ENCODE measurements at regions not wholly inside any gene's neighbourhood (a gene's known extent, or its start where the extent isn't known, plus 50 kb on each side); places are given as distances from the start of the nearest gene placed in this dataset.

DNA sequence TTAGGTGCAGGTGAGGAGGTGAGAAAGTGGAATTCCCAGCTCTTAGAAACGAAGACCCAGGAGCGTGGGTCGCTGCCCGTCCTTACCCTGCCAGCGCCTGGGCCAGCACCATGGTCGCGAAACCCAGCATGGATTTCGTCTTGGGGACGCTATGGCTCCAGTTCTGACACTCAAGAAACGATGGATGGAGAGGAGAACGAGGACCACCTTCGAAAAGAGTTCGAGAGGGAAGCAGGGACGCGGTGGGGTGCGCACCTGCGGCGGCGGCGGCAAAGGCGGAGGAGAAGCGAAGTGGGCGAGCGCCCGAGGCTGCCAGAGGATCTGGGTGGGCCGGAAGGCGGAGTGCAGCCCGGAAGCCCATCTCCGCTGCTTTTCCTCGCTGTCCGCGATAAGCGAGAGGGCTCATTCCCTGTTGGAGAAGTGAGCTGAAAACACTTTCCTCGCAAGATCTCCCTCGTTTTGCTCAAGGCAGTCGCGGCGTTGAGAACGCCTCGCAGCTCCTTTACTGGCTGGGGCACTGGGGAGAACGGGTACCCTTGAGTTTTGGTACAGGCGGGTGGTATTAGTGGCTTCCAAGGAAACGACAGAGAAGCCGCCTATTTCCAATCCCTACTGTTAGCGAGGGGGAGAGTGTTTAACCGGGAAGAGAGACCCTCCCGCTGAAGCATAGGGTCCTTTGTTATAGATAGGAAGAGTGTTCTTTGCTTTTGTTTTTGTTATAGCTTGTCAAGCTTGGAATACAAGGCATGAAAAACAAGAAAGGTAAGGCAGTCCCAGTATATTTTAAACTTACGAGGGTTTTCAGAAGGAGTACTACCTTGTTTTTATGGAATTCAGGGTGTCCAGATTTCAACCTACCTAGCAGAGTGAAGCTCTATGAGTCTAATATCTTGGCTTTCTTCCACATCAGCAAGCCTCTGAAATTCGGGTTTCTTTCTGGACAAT lies 109.5 kb downstream of the TRIM27 start:
- TF ChIP-seq RAD21 (conservative IDR thresholded peaks at IDR 0.05) (no peak), TAF1 (IDR thresholded peaks at IDR 0.05; ENCODE audit: low read depth) (no peak)
- TF ChIP-seq, protein P1, sequence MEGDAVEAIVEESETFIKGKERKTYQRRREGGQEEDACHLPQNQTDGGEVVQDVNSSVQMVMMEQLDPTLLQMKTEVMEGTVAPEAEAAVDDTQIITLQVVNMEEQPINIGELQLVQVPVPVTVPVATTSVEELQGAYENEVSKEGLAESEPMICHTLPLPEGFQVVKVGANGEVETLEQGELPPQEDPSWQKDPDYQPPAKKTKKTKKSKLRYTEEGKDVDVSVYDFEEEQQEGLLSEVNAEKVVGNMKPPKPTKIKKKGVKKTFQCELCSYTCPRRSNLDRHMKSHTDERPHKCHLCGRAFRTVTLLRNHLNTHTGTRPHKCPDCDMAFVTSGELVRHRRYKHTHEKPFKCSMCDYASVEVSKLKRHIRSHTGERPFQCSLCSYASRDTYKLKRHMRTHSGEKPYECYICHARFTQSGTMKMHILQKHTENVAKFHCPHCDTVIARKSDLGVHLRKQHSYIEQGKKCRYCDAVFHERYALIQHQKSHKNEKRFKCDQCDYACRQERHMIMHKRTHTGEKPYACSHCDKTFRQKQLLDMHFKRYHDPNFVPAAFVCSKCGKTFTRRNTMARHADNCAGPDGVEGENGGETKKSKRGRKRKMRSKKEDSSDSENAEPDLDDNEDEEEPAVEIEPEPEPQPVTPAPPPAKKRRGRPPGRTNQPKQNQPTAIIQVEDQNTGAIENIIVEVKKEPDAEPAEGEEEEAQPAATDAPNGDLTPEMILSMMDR (IDR thresholded peaks at IDR 0.05; ENCODE audit: poor library complexity, severe bottlenecking): no peak

Data from neural cell (in vitro differentiated cells).